GM18519 (cell line): ENCODE measurements at regions not wholly inside any gene's neighbourhood (a gene's known extent, or its start where the extent isn't known, plus 50 kb on each side); places are given as distances from the start of the nearest gene placed in this dataset.

Source experiments
- ATAC-seq: cut with Tn5 transposase; IDR thresholded peaks from one replicate; pipeline ENCODE4 v1.9.1; 2021; ENCODE audit warnings: mild to moderate bottlenecking, moderate library complexity; ENCODE audit not compliant: unreplicated experiment, low FRiP score

GRCh38 chr18:67926929-67927864 is 410.7 kb upstream of the DSEL start:
- ATAC-seq, result no peak

GRCh38 chr18:67924656-67925055 is 408.1 kb upstream of the DSEL start:
- no peak for ATAC-seq

- no peak for ATAC-seq
Measured at GRCh38 chr18:67919316-67919715, 402.8 kb upstream of the DSEL start.

- ATAC-seq, result no peak
Measured at GRCh38 chr18:67916097-67916496, 399.6 kb upstream of the DSEL start.

DNA sequence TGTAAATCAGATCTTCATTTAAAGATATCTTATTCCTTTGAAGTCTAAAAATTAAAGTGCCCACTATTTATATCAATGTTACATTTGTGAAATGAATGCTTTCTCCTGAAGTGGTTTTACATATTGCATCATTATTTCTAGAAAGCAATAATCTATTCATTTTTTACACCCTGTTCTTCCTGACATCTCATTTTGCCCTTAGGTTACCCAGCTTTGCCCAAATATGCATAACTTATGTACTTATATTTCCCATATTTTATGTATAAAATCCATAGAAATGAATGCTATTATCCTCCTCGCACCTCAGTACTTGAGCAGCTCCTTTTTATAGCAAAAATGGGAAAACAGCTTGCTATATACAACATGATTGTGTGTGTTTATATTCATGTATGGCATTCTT is 396.5 kb upstream of the DSEL start:
- no peak for ATAC-seq

- no peak for ATAC-seq
Measured at GRCh38 chr18:67901573-67901972, 385.1 kb upstream of the DSEL start.

- no peak for ATAC-seq
Measured at GRCh38 chr18:67896451-67896850, 379.9 kb upstream of the DSEL start.

DNA sequence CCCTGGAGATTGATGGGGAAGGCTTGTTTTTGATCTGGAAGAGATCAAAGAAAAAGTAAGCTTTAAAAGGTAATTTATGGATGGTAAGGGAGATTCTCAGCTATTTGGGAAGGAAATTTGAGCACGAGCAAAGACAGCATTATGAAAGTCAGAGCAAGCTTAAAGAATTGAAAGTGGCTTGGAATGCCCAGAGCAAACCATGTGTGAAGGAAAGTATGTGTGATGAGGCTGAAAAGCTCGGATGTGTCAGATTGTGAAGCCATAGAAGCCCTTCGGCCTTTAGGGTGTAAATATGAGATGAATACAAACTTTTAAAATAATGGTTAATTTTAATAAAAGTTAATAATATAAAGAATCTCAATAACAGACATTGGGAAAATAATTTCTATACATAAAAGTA is 377.4 kb upstream of the DSEL start:
- no peak for ATAC-seq

DNA sequence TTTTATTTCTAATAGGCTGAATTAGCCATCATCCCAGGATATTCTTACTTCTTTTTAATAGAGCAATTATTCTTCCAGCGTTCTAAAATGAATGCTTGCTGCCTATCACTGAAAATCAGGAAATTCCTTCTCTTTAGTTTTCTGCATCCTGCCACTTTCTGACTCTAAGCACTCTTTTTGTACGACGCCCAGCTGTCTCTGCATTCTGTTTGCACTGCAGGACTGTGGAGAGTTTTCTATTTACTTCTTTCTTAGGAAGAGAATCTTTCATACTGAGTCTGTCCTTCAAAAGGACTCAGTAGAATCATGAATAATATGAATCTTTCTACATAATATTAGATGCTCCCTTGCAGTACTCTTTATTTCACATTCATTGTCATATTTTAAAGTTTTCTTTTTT is 360.4 kb upstream of the DSEL start:
- ATAC-seq, result no peak

DNA sequence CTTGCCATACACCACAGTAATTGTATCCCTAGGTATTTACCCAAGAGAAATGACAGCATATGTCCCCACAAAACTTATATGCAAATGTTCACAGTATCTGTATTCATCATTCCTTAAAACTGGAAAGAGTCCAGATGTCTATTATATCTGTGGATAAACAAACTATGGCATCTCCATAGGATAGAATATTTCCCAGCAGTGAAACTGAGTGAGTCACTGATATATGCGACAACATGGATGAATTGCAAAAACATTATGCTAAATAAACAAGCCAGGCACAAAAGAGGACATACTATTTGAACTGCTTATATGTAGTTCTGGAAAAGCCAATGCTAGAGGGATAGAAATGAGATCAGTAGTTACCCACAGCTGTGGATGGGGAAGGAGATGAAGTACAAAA is 359.4 kb upstream of the DSEL start:
- no peak for ATAC-seq

DNA sequence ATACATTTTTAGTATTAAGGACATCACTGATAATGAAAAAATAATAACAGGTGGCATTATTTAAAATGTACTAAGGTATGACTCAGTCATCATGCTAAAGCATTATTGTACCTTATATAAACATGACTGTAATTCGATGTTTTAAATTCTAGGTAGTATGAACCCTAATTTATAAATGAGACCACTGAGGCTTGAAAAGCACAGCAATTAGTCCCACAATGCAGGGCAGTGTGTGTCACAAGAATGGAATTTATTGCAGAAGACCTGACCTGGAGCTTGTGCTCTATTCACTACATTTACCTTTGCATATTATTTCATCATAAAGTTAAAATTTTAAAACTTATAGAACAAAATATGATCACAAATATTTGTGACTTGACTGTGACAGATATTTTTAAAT is 358.5 kb upstream of the DSEL start:
- ATAC-seq, result no peak

DNA sequence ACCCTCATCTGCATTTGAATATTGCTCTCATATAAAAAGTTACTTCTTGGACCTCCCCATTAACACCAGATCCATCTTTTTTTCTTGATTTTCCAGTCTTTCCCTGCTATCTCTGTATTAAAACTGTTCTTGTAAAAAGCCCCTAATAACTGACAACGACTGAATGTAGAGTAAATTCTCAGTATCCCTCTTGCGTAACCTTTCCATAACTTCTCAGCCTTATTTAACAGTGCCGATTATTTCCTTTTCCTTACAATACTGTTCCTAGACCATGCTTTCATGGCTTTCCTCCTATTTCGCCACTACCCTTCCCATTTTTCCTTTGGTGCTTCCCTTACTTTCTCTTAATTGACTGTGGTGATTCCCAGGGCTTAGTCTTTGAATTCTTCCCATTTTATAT is 348.9 kb upstream of the DSEL start:
- no peak for ATAC-seq

DNA sequence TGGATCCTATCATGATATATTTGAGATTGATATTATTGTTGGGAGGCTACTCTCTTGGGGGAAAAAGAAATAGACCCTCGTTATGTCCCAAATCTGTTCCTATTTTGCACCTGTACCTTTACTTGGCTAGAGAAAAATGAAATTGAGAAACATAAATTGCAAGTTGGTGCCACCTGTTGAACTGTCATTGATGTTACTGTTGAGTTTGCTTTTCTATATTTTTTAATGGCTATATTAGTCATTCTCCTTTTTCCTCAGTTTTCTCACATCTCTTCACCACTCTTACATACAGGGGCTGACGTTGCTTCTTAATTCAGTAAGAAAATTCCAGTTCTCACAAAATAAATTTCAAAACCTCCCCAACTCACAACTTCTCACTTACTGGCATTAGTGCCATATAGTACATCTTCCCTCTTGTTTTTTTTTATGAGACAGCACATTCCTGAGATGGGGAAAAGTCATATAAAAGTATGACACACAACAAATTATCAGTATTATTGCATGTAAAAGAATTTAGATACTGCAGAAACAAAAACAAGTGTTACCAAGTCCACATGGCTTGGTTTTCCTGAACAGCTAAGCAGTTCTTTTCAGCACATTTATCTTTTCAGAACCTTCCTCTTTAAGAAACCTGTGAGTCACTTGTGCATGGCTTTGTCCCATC is 348.3 kb upstream of the DSEL start:
- no peak for ATAC-seq

DNA sequence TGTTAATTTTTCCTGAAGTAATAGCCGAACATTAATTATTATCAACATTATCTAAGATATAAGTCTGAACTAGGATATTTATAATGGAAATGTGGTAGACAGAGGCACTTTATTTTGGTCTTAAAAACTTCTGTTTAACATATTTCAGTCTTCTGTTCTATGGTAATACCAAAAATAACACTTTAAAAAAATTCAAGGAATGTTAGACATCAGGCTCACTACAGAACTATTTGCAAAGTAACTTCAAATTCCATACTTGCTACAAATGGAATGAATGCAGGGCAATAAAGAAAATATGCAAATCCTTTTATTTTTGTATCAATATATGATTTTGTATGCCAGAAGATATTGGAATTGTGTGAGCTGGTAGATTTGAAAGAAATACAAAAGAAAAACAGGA is 345.5 kb upstream of the DSEL start:
- ATAC-seq, result no peak

DNA sequence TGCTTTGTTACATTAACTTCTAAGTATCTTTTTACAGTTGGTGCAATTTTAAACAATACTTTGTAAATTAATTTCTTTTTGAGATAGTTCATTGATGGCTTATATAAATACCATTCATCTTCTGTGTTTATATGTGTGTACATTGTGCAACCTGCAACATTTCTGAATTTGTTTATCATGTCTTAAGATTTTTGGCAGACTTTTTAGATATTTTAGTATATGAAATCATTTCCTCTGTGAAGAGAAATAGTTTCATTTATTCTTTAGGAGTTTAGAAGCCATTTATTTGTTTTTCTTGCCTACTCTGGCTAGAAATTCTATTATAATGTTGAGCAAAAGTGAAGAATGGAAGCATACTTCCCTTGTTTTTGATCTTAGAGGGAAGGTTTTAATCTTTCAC is 337.8 kb upstream of the DSEL start:
- ATAC-seq, result no peak

DNA sequence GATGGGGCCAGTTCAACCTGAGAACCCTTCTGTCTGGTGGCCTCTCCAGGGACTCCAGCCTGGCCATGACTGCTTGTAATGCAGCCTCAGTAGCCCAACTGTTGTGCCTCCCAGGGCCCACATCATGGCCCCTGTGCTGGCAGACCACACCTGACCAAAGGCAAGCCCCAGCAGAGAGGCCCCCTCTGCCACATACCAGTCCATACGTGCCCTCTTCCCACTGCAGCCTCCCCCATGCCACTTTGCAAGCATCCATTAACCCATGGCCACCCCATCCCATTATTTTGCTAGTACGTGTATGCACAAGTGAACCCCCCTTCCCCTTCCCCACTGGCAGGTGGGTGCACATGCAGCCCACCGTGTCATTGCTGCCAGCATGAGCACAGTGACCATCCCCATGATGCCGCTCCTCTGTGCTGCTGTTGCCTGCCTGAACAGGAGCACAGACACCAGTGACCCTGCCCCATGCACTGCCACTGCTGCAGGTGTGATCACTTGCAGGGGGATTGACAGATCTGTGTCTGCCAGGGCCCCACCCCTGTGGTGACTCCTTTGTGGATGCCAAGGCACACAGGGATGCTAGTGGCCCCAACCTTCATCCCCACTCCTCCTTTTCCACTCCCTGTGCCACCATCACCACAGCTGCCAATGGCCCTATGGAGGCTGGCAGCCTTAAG is 330.0 kb upstream of the DSEL start:
- ATAC-seq, result no peak

GRCh38 chr18:67845035-67845434 is 328.5 kb upstream of the DSEL start:
- ATAC-seq, result no peak

GRCh38 chr18:67840379-67840778 is 323.9 kb upstream of the DSEL start:
- ATAC-seq, result no peak

DNA sequence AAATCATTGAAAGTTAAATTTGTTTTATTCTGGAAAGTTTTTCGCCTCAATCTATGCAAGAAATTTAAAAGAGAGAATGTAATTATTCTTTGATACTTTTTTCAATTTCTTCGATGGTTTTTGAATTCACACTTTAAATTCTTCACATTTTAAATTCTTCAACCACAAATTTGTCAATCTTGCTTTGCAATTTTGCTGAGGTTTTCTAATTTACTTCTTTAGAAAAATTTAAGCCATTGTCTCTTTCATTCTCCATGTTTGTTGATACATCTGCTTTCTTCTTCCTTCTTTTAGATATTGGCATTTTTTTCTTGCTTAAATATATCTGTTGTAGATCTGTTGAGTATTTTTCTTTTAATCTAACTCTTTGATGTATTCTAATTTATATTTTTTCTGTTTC is 301.9 kb upstream of the DSEL start:
- ATAC-seq, result no peak

DNA sequence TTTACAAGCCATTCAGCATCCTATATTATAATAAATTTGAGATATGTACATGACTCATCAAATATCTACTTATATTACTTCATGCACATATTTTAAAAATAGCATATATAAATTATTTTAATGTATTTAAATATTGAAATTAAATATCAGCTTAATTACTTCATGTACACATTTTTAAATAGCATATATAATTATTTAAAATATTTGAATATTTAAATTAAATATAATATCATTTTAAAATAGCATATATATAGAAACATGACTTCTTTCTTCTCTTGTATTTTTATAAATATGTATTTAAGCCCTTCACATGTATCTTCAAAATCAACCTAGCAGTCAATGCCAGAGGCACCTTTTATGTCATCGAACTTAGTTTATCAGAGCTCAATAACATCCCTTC is 298.8 kb upstream of the DSEL start:
- no peak for ATAC-seq

- no peak for ATAC-seq
Measured at GRCh38 chr18:67813380-67814028, 297.0 kb upstream of the DSEL start.
